Right renal cortex interstitium (tissue), 3 donors: ENCODE measurements at regions not wholly inside any gene's neighbourhood (a gene's known extent, or its start where the extent isn't known, plus 50 kb on each side); places are given as distances from the start of the nearest gene placed in this dataset.
"Not testable (repeated sequence)": the region's sequence is repeated elsewhere in the genome, so short reads cannot be mapped to it uniquely, and the experiment has no call there.

Source experiments
- DNase-seq, 3 donors: peaks; one replicate each; pipeline ENCODE4 v3.0.0-alpha.2; 2013; ENCODE audit warnings: low read depth in 3 of 3, low spot score in 2 of 3

GRCh38 chr3:177491296-177492032 is 294.2 kb upstream of the TBL1XR1 start:
- no peak for DNase-seq

- DNase-seq = no peak
Measured at GRCh38 chr3:177493091-177493490, 295.8 kb upstream of the TBL1XR1 start.

GRCh38 chr3:177494216-177494615 is 296.9 kb upstream of the TBL1XR1 start:
- no peak for DNase-seq

- DNase-seq = no peak
Measured at GRCh38 chr3:177495566-177495965, 298.3 kb upstream of the TBL1XR1 start.

GRCh38 chr3:177498037-177498857 is 301.0 kb upstream of the TBL1XR1 start:
- no peak for DNase-seq

- not testable (repeated sequence) for DNase-seq
Measured at GRCh38 chr3:177499039-177499438, 301.8 kb upstream of the TBL1XR1 start.

GRCh38 chr3:177499779-177500423 is 302.6 kb upstream of the TBL1XR1 start:
- DNase-seq = no peak

GRCh38 chr3:177510693-177511216 is 313.5 kb upstream of the TBL1XR1 start:
- DNase-seq = no peak

- no peak for DNase-seq
Measured at GRCh38 chr3:177512945-177513814, 315.9 kb upstream of the TBL1XR1 start.

GRCh38 chr3:177513815-177514610 is 316.7 kb upstream of the TBL1XR1 start:
- DNase-seq = no peak

- DNase-seq = no peak
Measured at GRCh38 chr3:177514611-177515499, 317.6 kb upstream of the TBL1XR1 start.

- no peak for DNase-seq
Measured at GRCh38 chr3:177515786-177516157, 318.5 kb upstream of the TBL1XR1 start.

GRCh38 chr3:177516158-177517011 is 319.1 kb upstream of the TBL1XR1 start:
- DNase-seq = peak; percentile 82 to 89 (median 88)

GRCh38 chr3:177517906-177518305 is 320.6 kb upstream of the TBL1XR1 start:
- DNase-seq = no peak

GRCh38 chr3:177519588-177519987 is 322.3 kb upstream of the TBL1XR1 start:
- no peak for DNase-seq

GRCh38 chr3:177521305-177521704 is 324.0 kb upstream of the TBL1XR1 start:
- no peak for DNase-seq

- no peak for DNase-seq
Measured at GRCh38 chr3:177522051-177522450, 324.8 kb upstream of the TBL1XR1 start.
